ENCODE measurements at regions not wholly inside any gene's neighbourhood (a gene's known extent, or its start where the extent isn't known, plus 50 kb on each side); places are given as distances from the start of the nearest gene placed in this dataset.
"Not testable (repeated sequence)": the region's sequence is repeated elsewhere in the genome, so short reads cannot be mapped to it uniquely, and the experiment has no call there.

GRCh38 chr16:21373454-21373853 is 95.4 kb upstream of the CRYM start:
- DNase-seq; H3K36me3 Mint-ChIP-seq (ENCODE audit: low read depth); H3K27ac Mint-ChIP-seq; H3K27me3 Mint-ChIP-seq; ATAC-seq (ENCODE audit: low read depth); intact Hi-C loops (cut with micrococcal nuclease); H3K9me3 Mint-ChIP-seq; POLR2A ChIA-PET; CTCF ChIA-PET; H3K4me3 Mint-ChIP-seq: not testable (repeated sequence)
- peaks cover 25% of the 10 kb centered on the region for H3K4me1 Mint-ChIP-seq

GRCh38 chr16:21372862-21373261 is 94.8 kb upstream of the CRYM start:
- intact Hi-C loops (cut with micrococcal nuclease); DNase-seq; H3K27me3 Mint-ChIP-seq; ATAC-seq (ENCODE audit: low read depth); H3K4me3 Mint-ChIP-seq; CTCF ChIA-PET; H3K27ac Mint-ChIP-seq; POLR2A ChIA-PET; H3K36me3 Mint-ChIP-seq (ENCODE audit: low read depth); H3K9me3 Mint-ChIP-seq: not testable (repeated sequence)
- H3K4me1 Mint-ChIP-seq = peaks cover 25% of the 10 kb centered on the region

DNA sequence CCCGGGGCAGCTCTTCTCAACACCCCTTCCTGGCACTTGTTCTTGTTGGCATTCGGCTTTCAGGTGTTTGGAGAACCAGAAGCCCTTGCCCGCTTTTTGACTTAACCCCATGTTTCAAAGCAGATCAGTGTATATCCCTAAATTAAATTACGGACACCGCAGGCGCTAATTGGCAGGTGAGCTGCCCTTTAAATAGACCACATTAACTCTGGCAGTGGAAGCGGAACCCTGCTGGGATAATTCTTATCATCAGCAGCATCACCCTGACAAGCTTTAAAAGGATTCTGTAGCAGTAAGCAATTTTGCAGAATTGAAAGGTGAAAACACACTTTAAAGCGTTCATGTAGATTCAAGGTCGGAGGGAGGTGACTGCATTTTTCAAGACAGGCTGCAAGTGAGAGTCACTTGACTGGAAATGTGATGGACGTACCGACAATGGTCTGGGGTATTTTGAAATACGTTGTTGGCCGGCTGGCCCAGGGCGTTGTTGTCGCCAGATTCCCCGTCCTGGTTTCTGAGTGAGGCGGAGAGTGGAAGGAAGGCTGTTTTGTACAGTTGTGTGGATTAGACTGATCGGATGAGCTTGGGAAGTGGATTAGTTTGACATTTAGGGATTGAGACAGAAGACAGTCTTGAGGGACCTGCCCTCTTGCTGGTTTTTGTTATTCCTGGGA is 94.2 kb upstream of the CRYM start:
- peaks cover 29% of the 10 kb centered on the region for H3K4me1 Mint-ChIP-seq
- H3K27ac Mint-ChIP-seq; H3K9me3 Mint-ChIP-seq; CTCF ChIA-PET; DNase-seq; POLR2A ChIA-PET; H3K36me3 Mint-ChIP-seq (ENCODE audit: low read depth); H3K27me3 Mint-ChIP-seq; H3K4me3 Mint-ChIP-seq; ATAC-seq (ENCODE audit: low read depth); intact Hi-C loops (cut with micrococcal nuclease): not testable (repeated sequence)

DNA sequence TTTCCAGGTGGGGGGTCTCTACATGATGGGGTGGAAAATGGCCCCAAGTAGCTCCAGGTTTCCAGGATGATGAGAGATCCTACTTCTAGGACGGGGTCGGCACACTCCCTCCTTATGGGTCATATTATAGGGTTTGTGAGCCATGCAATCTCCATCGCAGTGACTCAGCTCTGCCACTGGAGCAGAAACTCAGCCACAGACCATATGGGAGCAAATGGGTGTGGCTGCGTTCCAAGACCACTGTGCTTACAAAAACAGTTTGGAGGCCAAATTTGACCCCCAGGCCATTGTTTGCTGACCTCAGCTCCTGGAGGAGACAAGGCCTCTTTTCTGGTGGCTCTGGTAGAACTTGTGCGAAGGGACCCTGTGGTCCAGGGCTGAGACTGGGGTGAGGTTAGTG is 92.7 kb upstream of the CRYM start:
- ATAC-seq (ENCODE audit: low read depth); intact Hi-C loops (cut with micrococcal nuclease); H3K27ac Mint-ChIP-seq; H3K36me3 Mint-ChIP-seq (ENCODE audit: low read depth); H3K27me3 Mint-ChIP-seq; CTCF ChIA-PET; H3K4me3 Mint-ChIP-seq; DNase-seq; H3K9me3 Mint-ChIP-seq: not testable (repeated sequence)
- POLR2A ChIA-PET = interaction anchor here (0.6 kb wide), 1 partner anchor 10 kb away, joined by 4 read pairs; no protein-coding TSS in a partner anchor
- peaks cover 36% of the 10 kb centered on the region for H3K4me1 Mint-ChIP-seq

DNA sequence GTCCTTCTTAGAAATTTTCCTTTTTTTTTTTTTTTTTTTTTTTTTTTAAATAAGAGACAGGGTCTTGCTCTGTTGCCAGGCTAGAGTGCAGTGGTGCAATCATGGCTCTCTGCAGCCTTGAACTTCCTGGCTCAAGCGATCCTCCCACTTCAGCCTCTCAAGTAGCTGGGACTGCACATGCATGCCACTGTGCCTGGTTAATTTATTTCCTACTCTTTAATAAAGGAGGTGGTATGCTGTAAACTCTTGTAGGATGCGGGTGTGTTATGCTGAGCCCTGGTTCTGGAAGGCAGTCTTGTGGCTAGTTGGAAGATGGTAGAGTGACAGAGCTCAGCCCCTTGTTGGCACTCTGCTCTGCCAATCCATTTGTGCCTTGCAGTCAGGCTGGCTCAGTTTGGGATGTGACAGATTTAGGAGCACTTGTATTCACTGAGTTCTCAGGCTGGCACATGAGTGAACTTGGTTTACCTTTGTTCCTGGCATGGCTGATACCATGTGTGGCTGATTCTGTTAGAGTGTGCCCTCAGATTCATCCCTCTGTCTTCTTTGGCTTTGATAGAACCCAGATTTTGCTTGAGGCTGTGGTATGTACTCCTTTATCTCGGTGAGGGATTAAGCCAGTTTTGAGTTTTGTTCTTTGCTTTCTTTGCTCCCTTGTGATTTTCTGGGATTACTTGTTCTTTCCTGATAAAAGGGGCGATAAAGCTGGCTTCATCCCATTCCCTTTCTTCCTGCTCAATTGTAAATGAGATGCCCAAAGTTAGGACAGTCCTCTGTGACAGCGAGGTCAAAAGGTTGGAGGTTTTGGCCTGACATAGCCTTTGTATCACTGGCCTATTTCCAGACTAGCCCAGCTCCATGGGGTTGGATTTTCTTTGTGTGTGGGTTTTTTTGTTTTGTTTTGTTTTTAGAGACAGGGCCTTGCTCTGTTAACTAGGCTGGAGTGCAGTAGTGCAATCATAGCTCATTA is 91.2 kb upstream of the CRYM start:
- Mint-ChIP-seq H3K4me1 (peaks cover 45% of the 10 kb centered on the region), H3K27ac (peak overlapping the region; percentile 56)
- POLR2A ChIA-PET = interaction anchor here (0.6 to 1.8 kb wide), 4 partner anchors 9 to 1671 kb away, joined by 3 to 10 read pairs (median 6); no protein-coding TSS in a partner anchor
- intact Hi-C loops (cut with micrococcal nuclease); H3K27me3 Mint-ChIP-seq; H3K36me3 Mint-ChIP-seq (ENCODE audit: low read depth); ATAC-seq (ENCODE audit: low read depth); DNase-seq; H3K4me3 Mint-ChIP-seq; CTCF ChIA-PET; H3K9me3 Mint-ChIP-seq: not testable (repeated sequence)

GRCh38 chr16:21367733-21368421 is 89.8 kb upstream of the CRYM start:
- CTCF ChIA-PET = not testable (repeated sequence)
- ATAC-seq (ENCODE audit: low read depth) = peak; percentile 40

DNA sequence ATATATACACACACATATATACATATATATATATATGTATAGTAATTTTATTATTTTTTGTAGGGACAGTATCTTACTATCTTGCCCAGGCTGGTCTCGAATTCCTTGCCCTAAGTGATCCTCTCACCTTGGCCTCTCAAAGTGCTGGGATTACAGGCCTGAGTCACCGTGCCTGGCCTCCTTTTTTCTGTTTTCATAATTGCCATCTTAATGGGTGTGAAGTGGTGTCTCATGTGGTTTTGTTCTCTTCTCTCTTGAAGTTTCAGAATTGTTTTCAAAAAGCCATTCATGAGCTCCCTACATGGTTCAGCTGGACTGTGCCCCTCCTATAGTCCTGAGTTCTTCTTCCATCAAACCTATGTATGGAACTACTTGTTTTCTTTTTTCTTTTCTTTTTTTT is 88.9 kb upstream of the CRYM start:
- H3K27ac Mint-ChIP-seq = peak overlapping the region; percentile 94
- H3K27me3 Mint-ChIP-seq; CTCF ChIA-PET; H3K36me3 Mint-ChIP-seq (ENCODE audit: low read depth); H3K9me3 Mint-ChIP-seq; H3K4me3 Mint-ChIP-seq; intact Hi-C loops (cut with micrococcal nuclease); DNase-seq: not testable (repeated sequence)
- peaks cover 67% of the 10 kb centered on the region for H3K4me1 Mint-ChIP-seq
- POLR2A ChIA-PET = interaction anchor here (1.1 kb wide), 1 partner anchor 9 kb away, joined by 3 read pairs; no protein-coding TSS in a partner anchor
- ATAC-seq (ENCODE audit: low read depth) = peak; percentile 22

More at GRCh38 chr16:21367733-21368421, 89.8 kb upstream of the CRYM start:
- H3K36me3 Mint-ChIP-seq (ENCODE audit: low read depth); intact Hi-C loops (cut with micrococcal nuclease); H3K9me3 Mint-ChIP-seq; H3K27me3 Mint-ChIP-seq; DNase-seq: not testable (repeated sequence)
- Mint-ChIP-seq H3K27ac (peak overlapping the region; percentile 94), H3K4me1 (peaks cover 59% of the 10 kb centered on the region), H3K4me3 (peak overlapping the region; percentile 58)
- POLR2A ChIA-PET = interaction anchor here (0.7 to 1.8 kb wide), 2 partner anchors 8 to 67 kb away, joined by 3 to 7 read pairs; no protein-coding TSS in a partner anchor

DNA sequence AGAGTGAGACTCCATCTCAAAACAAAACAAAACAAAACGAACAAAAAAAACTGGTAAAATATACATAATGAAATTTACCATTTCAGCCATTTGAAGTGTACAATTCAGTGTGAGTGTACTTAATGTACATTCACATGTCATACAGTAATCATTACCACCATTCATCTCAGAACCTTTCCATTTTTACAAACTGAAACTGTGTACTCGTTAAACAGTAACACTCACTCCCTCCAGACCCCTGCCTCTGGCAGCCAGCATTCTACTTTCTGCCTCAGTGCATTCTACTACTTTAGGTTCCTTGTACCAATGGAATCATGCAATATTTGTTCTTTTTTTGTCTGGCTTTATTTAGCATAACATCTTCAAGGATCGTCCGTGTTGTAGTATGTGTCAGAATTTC is 87.5 kb upstream of the CRYM start:
- ATAC-seq (ENCODE audit: low read depth); intact Hi-C loops (cut with micrococcal nuclease); CTCF ChIA-PET; H3K27me3 Mint-ChIP-seq; H3K36me3 Mint-ChIP-seq (ENCODE audit: low read depth); DNase-seq; H3K9me3 Mint-ChIP-seq; POLR2A ChIA-PET: not testable (repeated sequence)
- H3K27ac Mint-ChIP-seq = peak overlapping the region; percentile 54
- peaks cover 74% of the 10 kb centered on the region for H3K4me1 Mint-ChIP-seq
- peak overlapping the region; percentile 8 for H3K4me3 Mint-ChIP-seq

DNA sequence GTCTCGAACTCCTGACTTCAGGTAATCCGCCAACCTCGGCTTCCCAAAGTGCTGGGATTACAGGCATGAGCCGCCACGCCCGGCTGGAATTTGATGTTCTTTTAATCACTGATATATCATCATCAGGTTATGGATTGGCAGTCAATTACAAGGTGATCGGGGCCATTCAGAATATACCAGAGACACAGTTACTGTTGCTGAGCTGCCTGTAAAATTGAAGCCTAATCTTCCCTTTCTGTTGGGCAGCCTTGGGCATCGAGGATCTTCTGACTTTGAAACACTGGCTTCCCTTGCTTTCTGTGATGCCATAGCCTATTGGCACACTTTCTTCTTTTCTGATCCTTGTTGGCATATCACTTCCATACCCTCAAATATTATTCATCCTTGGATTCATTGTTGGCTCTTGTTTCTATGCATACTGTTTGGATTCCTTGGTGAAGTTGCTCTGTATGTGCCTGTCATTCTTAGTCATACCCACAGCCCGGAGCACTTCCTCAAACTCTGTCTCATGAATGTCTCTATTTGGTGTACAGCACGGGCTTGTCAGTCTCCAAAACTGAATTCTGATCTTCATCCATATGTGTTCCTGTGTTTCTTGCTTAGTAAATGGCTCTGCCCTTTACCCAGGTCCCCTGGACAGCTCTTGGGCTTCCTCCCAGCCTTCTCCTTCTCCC is 85.6 kb upstream of the CRYM start:
- POLR2A ChIA-PET = interaction anchor here (0.6 kb wide), 1 partner anchor 13 kb away, joined by 3 read pairs; no protein-coding TSS in a partner anchor
- H3K9me3 Mint-ChIP-seq; intact Hi-C loops (cut with micrococcal nuclease); CTCF ChIA-PET; DNase-seq; H3K27me3 Mint-ChIP-seq; H3K36me3 Mint-ChIP-seq (ENCODE audit: low read depth): not testable (repeated sequence)
- peak; percentile 20 for ATAC-seq (ENCODE audit: low read depth)
- H3K27ac Mint-ChIP-seq = peak overlapping the region; percentile 94
- H3K4me3 Mint-ChIP-seq = peak overlapping the region; percentile 61
- peaks cover 77% of the 10 kb centered on the region for H3K4me1 Mint-ChIP-seq

- H3K4me1 Mint-ChIP-seq = peaks cover 81% of the 10 kb centered on the region
- intact Hi-C loops (cut with micrococcal nuclease); H3K36me3 Mint-ChIP-seq (ENCODE audit: low read depth); CTCF ChIA-PET; H3K27me3 Mint-ChIP-seq; H3K9me3 Mint-ChIP-seq; H3K4me3 Mint-ChIP-seq; ATAC-seq (ENCODE audit: low read depth); DNase-seq: not testable (repeated sequence)
- peak overlapping the region; percentile 76 for H3K27ac Mint-ChIP-seq
- POLR2A ChIA-PET = interaction anchor here (0.6 to 1.1 kb wide), 2 partner anchors 9 to 18 kb away, joined by 4 read pairs; no protein-coding TSS in a partner anchor
These were observed 83.6 kb upstream of the CRYM start for GRCh38 chr16:21361612-21362227.

- intact Hi-C loops (cut with micrococcal nuclease); H3K9me3 Mint-ChIP-seq; CTCF ChIA-PET; ATAC-seq (ENCODE audit: low read depth); H3K36me3 Mint-ChIP-seq (ENCODE audit: low read depth); DNase-seq; H3K27me3 Mint-ChIP-seq: not testable (repeated sequence)
- Mint-ChIP-seq H3K27ac (peak overlapping the region; percentile 81), H3K4me3 (peak overlapping the region; percentile 24), H3K4me1 (peaks cover 84% of the 10 kb centered on the region)
- POLR2A ChIA-PET = interaction anchor here (0.6 to 1.2 kb wide), 2 partner anchors 10 to 16 kb away, joined by 4 to 9 read pairs; no protein-coding TSS in a partner anchor
These were observed 83.0 kb upstream of the CRYM start for GRCh38 chr16:21361045-21361444.
